ENCODE measurements at regions not wholly inside any gene's neighbourhood (a gene's known extent, or its start where the extent isn't known, plus 50 kb on each side); places are given as distances from the start of the nearest gene placed in this dataset.

DNA sequence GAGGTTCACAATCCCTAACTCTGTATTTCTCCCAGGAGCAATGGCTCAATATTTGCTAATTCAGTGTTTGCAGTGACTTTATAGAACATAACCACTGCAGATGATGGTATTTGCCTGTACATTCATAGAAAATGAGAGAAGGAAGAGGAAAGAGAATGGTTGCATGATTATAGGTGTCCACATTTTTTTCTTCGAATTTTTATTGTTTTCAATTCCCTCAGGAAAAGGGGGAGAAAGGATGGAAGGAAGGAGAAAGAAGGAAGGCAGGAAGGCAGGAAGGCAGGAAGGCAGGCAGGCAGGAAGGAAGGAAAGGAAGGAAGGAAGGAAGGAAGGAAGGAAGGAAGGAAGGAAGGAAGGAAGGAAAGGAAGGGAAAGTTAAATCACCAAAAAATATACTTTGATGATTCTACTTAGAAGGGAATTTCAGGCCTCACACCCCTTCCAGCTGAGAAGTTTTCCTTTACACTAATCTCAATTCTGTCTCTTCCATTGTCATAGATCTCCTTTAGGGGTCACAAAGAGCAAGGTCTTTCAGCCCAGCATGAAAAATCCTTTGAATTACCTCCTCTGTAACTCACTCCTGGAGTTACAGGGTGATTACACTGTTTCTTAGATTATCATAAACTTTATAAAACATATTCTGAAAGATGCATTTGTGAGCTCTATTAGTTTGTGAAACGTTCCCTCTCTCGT lies 118.8 kb upstream of the INHBA start:
- peaks cover 3% of the 10 kb centered on the region for H3K9me3 Mint-ChIP-seq (ENCODE audit: insufficient read depth)
- ChIA-PET POLR2A (no interaction called here), CTCF (no interaction called here)
- DNase-seq (no peak), ATAC-seq (ENCODE audit: low read depth) (no peak)
- WGBS (ENCODE audit: insufficient coverage), result 78% methylated on average over 1 of the region's 3 CpGs
- intact Hi-C loops (cut with micrococcal nuclease), result no loop called here
- Histone ChIP-seq H3K27ac (ENCODE audit: low read length in 2 of 2) (no peak overlapping the region), H3K4me2 (replicated peaks; ENCODE audit: low read depth, low read length, poor library complexity, severe bottlenecking) (no peak overlapping the region), H3K9ac (ENCODE audit: low read length) (no peak overlapping the region), H2AFZ (ENCODE audit: insufficient read depth, low read depth, low read length, poor library complexity, severe bottlenecking) (no peak overlapping the region), H3K9me3 (ENCODE audit: control extremely low read depth in 1 of 3, control insufficient read depth in 2 of 3, insufficient read depth in 1 of 3, low read length in 2 of 3) (peaks cover 0 to 2% (median 2%) of the 10 kb centered on the region in 3 donors), H3K4me1 (ENCODE audit: control insufficient read depth in 2 of 2, insufficient read depth in 2 of 2, low read length in 2 of 2) (no peaks in the 10 kb centered on the region), H3K36me3 (replicated peaks in 1 of 2; ENCODE audit: control extremely low read depth in 1 of 2, control insufficient read depth in 1 of 2, extremely low read depth in 1 of 2, insufficient read depth in 2 of 2, low read length in 1 of 2) (no peaks in the 10 kb centered on the region), H4K20me1 (ENCODE audit: control insufficient read depth, insufficient read depth, low read length, poor library complexity, severe bottlenecking) (no peaks in the 10 kb centered on the region), H3K4me3 (ENCODE audit: control extremely low read depth in 1 of 5, extremely low read depth in 1 of 5, insufficient read depth in 1 of 5, low read depth in 2 of 5, low read length in 4 of 5) (no peak overlapping the region), H3K79me2 (ENCODE audit: control insufficient read depth, insufficient read depth, low read length) (no peaks in the 10 kb centered on the region), H3K27me3 (replicated peaks in 1 of 4; ENCODE audit: control extremely low read depth in 1 of 4, control insufficient read depth in 3 of 4, insufficient read depth in 4 of 4, low read length in 3 of 4) (peaks cover 0 to 4% (median 0%) of the 10 kb centered on the region in 4 experiments)
- TF ChIP-seq, protein P1, sequence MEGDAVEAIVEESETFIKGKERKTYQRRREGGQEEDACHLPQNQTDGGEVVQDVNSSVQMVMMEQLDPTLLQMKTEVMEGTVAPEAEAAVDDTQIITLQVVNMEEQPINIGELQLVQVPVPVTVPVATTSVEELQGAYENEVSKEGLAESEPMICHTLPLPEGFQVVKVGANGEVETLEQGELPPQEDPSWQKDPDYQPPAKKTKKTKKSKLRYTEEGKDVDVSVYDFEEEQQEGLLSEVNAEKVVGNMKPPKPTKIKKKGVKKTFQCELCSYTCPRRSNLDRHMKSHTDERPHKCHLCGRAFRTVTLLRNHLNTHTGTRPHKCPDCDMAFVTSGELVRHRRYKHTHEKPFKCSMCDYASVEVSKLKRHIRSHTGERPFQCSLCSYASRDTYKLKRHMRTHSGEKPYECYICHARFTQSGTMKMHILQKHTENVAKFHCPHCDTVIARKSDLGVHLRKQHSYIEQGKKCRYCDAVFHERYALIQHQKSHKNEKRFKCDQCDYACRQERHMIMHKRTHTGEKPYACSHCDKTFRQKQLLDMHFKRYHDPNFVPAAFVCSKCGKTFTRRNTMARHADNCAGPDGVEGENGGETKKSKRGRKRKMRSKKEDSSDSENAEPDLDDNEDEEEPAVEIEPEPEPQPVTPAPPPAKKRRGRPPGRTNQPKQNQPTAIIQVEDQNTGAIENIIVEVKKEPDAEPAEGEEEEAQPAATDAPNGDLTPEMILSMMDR (IDR thresholded peaks at IDR 0.05), result no peak
- TF ChIP-seq EZH2 (IDR thresholded peaks at IDR 0.05; ENCODE audit: borderline replicate concordance, insufficient read depth, low read depth, low read length, poor library complexity, severe bottlenecking), result no peak
- H3K27ac Mint-ChIP-seq, result no peak overlapping the region
- no peak overlapping the region for H3K4me3 Mint-ChIP-seq
- H3K27me3 Mint-ChIP-seq, result peaks cover 6% of the 10 kb centered on the region
- peaks cover 11% of the 10 kb centered on the region for H3K4me1 Mint-ChIP-seq

DNA sequence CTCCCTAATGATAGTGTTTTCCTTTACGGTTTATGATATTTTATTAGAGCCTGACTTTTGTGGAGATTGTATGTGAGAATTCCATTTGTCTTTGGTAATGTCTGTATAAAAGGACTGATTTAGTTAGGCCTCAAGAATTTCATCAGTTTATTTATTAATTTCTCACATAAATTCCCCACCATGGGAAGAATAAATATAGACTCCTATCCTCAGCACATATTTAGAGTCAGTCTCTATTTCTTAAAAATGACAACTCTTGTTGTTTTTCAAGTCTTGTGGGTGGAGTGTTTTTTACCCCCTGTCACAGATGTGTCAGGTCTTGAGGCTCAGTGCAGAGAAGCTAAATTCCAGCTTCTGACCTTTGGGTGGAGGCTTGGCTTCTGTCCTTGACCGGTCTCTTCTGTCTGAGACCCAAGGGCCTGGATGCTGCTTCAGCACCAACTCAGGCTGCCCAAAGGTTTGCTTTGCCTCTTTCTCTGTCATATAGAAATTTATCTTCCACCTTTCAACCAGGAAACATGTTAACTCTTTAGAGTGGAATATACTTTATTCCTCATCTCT lies 117.3 kb upstream of the INHBA start:
- no peak overlapping the region for H3K27ac Mint-ChIP-seq
- POLR2A ChIA-PET, result no interaction called here

More for the DNA sequence above, 117.3 kb upstream of the INHBA start:
- Mint-ChIP-seq H3K4me3 (no peak overlapping the region), H3K27me3 (peaks cover 6% of the 10 kb centered on the region), H3K4me1 (peaks cover 19% of the 10 kb centered on the region), H3K9me3 (ENCODE audit: insufficient read depth) (peaks cover 3% of the 10 kb centered on the region)
- H3K27ac ChIP-seq (ENCODE audit: low read length in 2 of 2), result no peak overlapping the region
- 100% methylated on average over 1 of the region's 2 CpGs for WGBS (ENCODE audit: insufficient coverage)
- H3K4me3 ChIP-seq (ENCODE audit: control extremely low read depth in 1 of 5, extremely low read depth in 1 of 5, insufficient read depth in 1 of 5, low read depth in 2 of 5, low read length in 4 of 5), result no peak overlapping the region
- ATAC-seq (ENCODE audit: low read depth), result no peak
- no peak overlapping the region for H3K9ac ChIP-seq (ENCODE audit: low read length)
- no peak overlapping the region for H2AFZ ChIP-seq (ENCODE audit: insufficient read depth, low read depth, low read length, poor library complexity, severe bottlenecking)
- DNase-seq, result no peak
- TF ChIP-seq, protein P1 (IDR thresholded peaks at IDR 0.05), result no peak
- TF ChIP-seq EZH2 (IDR thresholded peaks at IDR 0.05; ENCODE audit: borderline replicate concordance, insufficient read depth, low read depth, low read length, poor library complexity, severe bottlenecking), result no peak
- peaks cover 0 to 2% (median 2%) of the 10 kb centered on the region in 3 donors for H3K9me3 ChIP-seq (ENCODE audit: control extremely low read depth in 1 of 3, control insufficient read depth in 2 of 3, insufficient read depth in 1 of 3, low read length in 2 of 3)
- no peaks in the 10 kb centered on the region for H3K36me3 ChIP-seq (replicated peaks in 1 of 2; ENCODE audit: control extremely low read depth in 1 of 2, control insufficient read depth in 1 of 2, extremely low read depth in 1 of 2, insufficient read depth in 2 of 2, low read length in 1 of 2)
- H3K4me1 ChIP-seq (ENCODE audit: control insufficient read depth in 2 of 2, insufficient read depth in 2 of 2, low read length in 2 of 2), result peaks cover 5 to 6% of the 10 kb centered on the region in 2 donors
- no peaks in the 10 kb centered on the region for H4K20me1 ChIP-seq (ENCODE audit: control insufficient read depth, insufficient read depth, low read length, poor library complexity, severe bottlenecking)
- intact Hi-C loops (cut with micrococcal nuclease), result no loop called here
- H3K27me3 ChIP-seq (replicated peaks in 1 of 4; ENCODE audit: control extremely low read depth in 1 of 4, control insufficient read depth in 3 of 4, insufficient read depth in 4 of 4, low read length in 3 of 4), result peaks cover 0 to 4% (median 0%) of the 10 kb centered on the region in 4 experiments
- no peak overlapping the region for H3K4me2 ChIP-seq (replicated peaks; ENCODE audit: low read depth, low read length, poor library complexity, severe bottlenecking)
- CTCF ChIA-PET, result no interaction called here
- H3K79me2 ChIP-seq (ENCODE audit: control insufficient read depth, insufficient read depth, low read length), result no peaks in the 10 kb centered on the region
